ENCODE measurements at regions not wholly inside any gene's neighbourhood (a gene's known extent, or its start where the extent isn't known, plus 50 kb on each side); places are given as distances from the start of the nearest gene placed in this dataset.

DNA sequence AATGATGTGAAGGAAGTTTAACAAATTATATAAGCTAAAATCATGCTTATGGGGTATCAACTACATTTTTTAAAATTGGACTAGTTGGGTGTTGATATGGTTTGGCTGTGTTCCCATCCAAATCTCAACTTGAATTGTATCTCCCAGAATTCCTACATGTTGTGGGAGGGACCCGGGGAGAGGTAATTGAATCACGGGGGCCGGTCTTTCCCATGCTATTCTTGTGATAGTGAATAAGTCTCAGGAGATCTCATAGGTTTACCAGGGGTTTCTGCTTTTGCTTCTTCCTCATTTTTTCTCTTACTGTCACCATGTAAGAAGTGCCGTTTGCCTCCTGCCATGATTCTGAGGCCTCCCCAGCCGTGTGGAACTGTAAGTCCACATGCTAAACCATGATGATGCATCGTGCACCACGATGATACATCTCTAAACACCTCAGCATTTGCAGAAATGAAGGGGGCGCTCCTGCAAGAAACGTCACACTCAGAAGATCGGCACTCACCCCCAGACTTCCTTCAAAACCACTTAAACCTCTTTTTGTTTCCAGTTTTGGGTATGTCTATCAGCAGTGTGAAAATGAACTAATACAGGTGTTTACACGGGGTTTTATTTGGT, 340.0 kb downstream of the SHANK2 start:
- TF ChIP-seq SUZ12 (IDR thresholded peaks at IDR 0.05; ENCODE audit: low read depth, low read length) (no peak), ADNP (CRISPR knock-in tag; IDR thresholded peaks at IDR 0.05) (no peak)
- TF ChIP-seq, protein P1, sequence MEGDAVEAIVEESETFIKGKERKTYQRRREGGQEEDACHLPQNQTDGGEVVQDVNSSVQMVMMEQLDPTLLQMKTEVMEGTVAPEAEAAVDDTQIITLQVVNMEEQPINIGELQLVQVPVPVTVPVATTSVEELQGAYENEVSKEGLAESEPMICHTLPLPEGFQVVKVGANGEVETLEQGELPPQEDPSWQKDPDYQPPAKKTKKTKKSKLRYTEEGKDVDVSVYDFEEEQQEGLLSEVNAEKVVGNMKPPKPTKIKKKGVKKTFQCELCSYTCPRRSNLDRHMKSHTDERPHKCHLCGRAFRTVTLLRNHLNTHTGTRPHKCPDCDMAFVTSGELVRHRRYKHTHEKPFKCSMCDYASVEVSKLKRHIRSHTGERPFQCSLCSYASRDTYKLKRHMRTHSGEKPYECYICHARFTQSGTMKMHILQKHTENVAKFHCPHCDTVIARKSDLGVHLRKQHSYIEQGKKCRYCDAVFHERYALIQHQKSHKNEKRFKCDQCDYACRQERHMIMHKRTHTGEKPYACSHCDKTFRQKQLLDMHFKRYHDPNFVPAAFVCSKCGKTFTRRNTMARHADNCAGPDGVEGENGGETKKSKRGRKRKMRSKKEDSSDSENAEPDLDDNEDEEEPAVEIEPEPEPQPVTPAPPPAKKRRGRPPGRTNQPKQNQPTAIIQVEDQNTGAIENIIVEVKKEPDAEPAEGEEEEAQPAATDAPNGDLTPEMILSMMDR (CRISPR knock-in tag; IDR thresholded peaks at IDR 0.05), result no peak
